ENCODE measurements at regions not wholly inside any gene's neighbourhood (a gene's known extent, or its start where the extent isn't known, plus 50 kb on each side); places are given as distances from the start of the nearest gene placed in this dataset.

DNA sequence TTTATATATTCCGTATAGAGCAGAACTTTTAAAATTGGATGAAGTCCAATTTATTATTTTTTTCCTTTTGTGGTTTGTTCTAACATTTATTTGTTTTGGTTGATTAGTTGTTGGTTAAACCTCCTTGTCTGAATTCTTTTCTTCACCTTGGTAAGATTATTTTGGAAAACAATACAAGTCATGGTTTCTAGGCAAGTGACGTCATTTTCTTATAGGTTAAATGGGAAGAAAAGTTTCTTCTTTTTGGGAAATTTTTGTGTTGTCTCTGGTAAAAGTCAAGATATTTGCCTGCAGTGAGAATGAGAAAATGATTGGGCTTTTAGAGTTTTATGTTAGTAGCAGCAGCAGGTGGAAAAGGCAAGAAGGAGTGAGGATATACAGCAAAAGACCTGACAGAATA, 197.9 kb downstream of the OTOR start:
- DNase-seq (ENCODE audit: low read depth), result no peak

DNA sequence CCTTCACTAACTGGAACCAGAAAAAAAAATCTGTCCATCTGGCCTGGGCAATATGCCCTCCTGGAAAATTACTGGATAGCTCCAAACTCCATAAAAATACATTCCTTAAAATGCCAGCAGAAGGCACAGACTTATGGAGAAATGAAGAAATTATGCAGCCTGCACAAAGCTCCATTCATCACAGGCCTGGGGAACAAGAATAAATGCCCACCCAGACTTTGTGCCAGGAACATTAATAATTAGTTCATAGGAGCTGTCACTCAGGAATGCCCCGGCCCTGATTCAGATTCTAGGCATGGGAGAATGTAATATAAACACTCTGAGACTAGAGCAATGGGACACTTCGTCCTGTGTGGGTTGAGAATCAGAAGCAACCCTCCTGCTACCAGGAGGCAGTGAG, 199.3 kb downstream of the OTOR start:
- DNase-seq (ENCODE audit: low read depth), result no peak

DNA sequence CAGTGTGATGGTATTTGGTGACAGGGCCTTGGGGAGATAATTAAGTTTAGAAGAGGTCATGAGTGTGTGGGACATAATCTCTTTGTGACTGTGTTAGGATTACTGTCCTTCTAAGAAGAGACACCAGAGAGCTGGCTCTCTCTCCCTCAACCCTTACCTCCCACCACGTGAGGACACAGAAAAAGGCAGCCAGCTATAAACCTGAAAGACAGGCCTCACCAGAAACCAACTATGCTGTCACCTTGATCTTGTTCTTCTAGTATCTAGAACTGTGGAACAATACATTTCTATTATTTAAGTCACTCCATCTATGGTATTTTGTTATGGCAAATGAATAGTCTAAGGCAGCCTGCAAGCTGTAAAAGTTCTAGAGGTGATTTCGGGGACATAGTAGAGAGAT, 203.7 kb downstream of the OTOR start:
- no peak for DNase-seq (ENCODE audit: low read depth)

DNA sequence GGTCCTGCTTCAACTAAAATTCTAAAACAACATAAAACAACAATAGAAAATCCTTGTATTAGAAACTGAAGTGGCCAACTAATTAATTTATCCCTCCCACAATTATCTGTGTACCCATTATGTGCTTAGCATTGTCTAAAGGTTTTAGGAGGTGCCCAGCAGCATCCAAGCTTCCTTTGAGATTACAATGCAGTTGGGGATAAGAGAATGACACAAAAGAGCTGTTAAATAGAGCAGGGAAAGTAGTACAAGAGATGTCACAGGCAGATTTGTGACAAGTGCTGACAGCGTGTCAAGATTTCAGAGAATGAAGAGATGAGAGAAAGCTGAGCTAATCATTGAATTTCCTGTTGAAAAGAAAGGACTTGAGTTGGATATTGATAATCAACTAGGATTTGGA, 204.8 kb downstream of the OTOR start:
- DNase-seq (ENCODE audit: low read depth), result no peak

DNA sequence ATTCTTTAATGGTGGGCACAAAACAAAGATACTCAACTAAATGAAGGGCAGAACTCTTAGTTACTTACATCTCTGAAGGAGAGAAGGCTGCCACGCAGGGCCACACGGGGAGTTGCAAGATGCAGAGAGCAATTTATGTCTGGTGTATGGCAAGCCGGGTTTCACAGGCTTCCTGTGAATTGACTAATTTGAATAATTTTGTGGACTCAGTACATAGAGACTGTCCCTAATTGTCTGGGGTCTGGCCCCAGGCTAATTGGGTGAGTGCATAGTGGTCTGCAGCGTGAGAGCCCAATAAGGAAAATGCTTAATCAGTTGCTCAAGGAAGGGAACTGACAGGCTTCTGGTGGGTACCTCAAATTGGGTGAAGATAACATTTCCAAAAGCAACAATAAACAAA, 205.7 kb downstream of the OTOR start:
- no peak for DNase-seq (ENCODE audit: low read depth)

DNA sequence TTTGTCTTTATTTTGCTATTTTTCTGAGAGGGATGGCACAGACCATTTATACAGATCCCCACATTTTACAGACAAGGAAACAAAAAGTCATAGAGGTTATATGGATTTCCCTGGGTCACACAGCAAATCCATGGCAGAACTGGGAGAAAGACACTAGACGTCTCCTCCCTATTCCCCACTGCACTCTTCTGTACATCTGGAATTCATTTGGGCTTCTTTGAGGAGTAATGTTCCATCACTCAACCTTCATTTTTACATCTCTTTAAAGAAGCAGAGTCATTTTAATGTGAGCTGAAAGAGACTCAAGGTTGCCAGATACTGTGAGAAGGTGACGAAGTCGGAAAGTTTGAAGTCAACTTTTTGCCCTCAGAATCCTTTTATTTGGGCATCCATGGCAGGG, 207.3 kb downstream of the OTOR start:
- no peak for DNase-seq (ENCODE audit: low read depth)

DNA sequence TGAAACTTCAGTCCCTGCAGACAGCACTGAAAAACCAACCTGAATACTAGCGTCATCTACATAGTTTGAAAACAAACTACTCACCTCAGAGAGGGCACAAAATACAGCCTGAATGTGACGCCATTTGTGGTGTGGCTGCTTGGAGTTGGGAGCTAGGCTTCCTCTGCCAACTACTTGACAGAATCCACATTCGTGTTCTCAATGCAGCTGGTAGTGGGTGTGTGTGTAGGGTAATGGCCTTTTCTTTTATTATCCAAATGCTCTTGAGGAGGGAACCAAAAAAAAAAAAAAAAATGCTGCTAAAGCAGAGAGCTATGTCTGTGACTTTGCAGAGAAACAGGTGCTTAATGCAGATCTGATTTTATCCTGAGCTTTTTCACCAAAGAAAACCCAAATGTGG, 207.8 kb downstream of the OTOR start:
- DNase-seq (ENCODE audit: low read depth), result no peak

DNA sequence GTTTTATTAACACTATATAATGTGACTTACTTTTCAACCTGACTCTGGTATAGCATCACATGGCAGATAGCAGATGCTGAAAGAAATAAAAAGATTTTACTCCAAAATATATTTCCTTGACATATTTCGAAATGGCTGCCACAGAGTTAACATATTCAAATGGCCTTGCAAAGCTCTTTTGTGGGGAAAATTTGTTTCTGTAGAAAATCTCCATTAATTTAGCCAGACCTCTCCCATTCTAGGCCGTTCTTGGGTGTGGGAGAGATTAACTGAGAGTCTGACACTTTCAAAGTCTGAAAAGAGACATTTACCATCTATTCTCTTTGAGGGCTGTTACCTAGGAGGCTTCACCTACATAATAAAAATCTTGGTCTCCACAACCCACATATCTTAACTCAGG, 217.2 kb downstream of the OTOR start:
- DNase-seq (ENCODE audit: low read depth), result no peak

DNA sequence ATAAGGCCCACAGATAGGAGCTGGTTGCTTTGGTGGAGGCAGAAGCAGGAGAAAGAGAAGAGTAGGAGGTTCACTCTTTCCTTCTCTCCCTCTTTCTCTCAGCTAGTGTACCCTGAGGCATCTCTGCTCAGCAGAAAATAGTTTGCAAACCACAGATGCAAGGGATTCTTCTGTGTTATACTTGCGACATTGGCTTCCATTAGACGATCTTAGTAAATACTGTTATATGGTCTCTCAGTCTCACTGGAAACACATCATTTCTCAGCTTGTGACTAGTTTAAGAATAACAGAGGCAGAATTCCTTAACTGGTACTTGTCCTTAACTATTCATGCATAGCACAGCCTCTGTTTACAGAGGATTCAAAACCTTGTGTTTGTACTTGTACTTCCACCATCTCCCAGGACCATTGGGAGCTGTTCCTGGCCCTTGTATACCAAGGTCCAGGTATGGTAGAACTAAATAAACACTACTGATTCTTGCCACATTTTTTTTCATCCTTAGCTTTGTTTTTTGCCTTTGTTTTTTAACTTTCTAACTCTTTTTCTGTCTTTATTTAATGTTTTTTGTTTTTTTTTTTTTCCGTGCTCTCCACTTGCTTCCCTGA, 218.2 kb downstream of the OTOR start:
- DNase-seq (ENCODE audit: low read depth), result no peak

DNA sequence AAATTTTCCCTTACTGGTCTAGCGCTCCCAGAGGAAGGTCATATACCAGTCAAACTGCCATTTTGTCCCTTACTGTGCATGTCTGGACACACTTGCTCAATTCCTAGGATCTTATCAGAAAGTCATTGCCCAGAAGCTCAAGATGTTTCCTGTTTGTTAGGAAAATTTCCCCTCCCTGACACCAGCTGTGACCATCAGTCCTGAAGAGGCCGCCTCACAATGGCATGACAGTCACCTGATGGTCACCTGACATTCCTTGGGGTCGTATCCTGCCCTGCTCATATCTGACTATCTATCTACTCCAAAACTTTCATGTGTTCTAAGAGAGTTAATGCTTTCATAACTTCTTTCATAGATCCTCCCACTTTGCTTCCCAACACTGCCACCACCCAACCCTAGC, 219.9 kb downstream of the OTOR start:
- no peak for DNase-seq (ENCODE audit: low read depth)

DNA sequence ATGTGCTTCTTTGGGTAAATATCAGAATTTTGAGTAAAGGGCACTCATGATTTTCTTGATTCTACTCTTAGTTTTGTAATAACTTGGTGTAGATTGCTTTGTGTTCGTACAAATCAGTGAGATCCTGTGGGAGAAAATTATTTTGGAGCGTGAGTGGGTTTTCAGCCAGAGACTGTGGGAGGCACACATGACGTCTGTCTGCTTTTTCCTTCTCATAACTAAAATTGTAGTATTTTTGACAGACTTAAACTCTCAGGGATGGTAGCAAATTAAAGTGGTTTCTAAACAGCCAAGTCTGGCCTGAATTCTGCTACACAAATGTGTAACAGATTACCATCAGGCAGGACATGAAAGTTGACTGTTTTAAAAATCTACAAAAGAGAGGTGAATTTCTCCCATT, 222.6 kb downstream of the OTOR start:
- no peak for DNase-seq (ENCODE audit: low read depth)

DNA sequence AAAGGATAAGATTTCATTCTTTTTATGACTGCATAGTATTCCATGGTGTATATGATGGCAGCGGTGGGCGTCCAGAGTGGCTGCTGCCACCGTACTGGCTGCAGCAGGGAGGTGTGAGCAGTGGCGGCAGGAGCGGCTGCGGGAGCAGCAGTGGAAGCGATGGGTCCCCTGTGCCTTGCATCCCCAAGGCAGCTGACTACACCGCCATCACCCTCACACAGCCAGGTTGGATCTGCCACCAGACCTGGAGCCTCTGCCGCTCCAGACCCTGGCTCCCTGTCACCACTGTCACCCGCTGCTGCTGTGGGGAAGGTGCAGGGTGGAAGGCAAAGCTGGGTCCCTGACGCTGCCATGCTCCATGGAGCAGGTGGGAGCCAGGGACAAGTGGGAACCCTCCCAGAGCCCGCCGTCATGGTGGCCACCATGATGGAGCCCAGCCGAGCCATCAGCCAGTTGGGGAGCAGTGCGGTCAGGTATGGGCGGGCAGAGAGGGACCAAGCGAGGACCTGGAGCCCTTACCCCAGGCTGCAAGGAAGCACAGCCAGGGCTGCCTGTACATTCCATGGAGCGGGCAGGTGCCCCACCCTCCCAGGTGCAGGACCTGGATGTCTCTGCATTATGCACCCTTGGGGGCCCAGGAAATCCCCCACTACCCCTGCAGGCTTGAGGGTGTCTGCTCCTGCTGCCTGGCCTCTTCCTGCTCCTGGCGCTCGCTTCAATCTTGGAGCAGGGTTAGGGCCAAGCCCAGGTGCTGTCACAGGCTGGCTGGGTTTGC, 226.1 kb downstream of the OTOR start:
- DNase-seq (ENCODE audit: low read depth), result no peak

DNA sequence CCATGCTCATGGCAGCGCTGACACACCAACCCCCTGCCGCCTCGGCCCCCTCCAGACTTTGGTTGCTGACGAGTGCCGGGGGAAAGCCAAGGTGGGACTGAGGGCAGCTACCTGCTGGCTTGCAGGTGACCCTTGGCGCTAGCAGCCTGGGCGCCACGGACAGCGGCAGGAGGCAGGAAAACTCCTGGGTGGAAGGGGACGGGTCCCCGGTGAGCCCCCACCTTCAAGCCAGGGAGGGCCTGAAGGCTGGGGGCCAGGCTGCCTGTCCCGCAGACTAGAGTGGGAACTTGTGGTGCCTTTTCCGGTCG, 226.7 kb downstream of the OTOR start:
- no peak for DNase-seq (ENCODE audit: low read depth)

DNA sequence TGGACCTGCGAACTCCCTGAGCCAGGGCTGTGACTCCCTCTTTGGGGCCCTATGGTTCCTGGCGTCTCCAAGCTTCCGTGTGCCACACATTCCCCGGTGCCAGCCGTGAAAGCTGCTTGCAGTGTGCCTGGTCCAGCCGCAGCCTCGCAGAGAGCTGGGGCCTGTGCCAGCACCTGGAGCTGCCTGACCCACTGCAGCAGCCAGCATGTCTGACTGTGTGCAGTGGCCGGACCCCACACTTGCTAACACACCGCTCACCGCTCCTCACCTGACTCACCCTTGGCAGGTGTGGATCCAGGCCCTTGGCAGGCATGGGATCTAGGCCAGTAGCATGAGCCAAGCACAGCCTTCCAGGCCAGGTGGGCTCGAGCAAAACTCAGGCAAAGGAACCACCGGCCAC, 227.5 kb downstream of the OTOR start:
- DNase-seq (ENCODE audit: low read depth), result no peak

DNA sequence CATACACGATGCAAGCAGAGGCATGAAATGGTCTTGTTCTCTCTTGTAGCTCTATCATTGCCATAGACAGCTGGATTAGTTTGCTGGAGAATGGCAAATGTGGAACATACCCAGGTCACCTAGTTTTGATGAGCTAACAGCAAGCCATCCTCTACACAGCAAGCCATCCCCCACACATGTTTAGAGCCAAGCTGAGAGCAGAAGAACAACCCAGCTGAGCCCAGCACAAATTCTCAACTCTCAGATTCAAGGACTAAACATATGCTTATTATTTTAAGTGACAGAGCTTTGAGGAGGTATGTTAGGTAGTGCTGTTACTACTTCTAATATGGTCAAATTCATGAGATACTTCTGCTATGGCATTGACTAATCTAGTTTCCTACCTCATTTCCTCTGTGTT, 230.3 kb downstream of the OTOR start:
- no peak for DNase-seq (ENCODE audit: low read depth)

DNA sequence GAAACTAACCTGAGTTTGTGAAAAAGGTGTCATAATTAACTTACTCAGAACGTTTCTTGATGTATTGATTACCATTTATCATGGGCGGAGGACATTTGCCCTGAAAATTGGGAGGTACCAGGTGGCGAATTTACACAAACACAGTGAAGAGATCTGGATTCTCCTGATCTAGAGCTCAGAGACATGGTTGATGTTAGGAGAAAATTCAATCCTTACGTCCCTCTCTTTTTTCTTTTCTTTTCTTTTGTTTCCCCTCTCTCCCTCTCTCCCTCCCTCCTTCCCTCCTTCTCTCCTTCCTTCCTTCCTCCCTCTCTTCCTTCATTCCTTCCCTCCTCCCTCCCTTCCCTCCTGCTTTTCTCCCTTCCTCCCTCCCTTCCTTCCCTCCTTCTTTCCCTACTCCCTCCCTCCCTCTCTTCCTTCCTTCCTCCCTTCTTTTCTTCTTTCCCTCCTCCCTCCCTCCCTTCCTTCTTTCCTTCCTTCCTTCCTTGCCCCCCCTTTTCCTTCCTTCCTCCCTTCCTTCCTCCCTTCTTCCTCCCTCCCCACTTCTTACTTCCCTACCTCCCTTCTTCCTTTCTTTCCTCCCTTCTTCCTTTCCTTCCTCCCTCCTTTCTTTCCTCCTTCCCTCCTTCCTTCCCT, 234.1 kb downstream of the OTOR start:
- DNase-seq (ENCODE audit: low read depth), result no peak

DNA sequence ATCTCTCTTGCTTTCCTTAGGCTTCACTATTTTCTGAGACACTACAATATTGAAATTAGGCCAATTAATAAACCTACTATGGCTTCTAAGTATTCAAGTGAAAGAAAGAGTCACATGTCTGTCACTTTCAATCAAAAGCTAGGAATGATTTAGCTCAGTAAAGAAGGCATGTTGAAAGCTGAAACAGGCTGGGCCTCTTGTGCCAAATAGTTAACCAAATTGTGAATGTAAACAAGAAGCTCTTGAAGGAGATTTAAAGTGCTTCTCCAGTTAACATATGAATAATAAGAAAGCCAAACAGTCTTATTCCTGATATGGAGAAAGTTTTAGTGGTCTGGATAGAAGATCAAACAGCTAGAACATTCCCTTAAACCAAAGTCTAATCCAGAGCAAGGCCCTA, 236.3 kb downstream of the OTOR start:
- DNase-seq (ENCODE audit: low read depth), result no peak

DNA sequence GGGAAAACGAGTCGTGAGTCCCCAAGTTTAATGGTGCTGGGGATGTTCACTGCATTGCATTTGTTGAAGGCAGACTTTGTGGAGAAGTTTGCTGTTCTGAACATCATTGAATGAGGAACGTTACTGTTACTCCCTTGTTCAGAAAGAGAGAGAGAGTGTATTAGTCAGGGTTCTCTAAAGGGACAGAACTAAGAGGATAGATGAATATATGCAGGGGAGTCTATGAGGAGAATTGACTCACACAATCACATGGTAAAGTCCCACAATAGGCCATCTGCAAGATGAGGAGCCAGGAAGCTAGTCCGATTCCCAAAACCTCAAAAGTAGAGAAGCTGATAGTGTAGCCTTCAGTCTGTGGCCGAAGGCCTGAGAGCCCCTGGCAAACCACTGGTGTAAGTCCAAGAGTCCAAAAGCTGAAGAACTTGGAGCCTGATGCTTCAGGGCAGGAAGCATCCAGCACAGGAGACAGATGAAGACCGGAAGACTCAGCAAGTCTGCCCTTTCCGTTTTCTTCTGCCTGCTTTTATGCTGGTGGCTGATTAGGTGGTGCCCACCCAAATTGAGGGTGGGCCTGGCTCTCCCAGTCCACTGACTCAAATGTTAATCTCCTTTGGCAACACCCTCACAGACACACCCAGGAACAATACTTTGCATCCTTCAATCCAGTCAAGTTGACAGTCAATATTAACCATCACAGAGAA, 223.5 kb upstream of the PCSK2 start:
- no peak for DNase-seq (ENCODE audit: low read depth)

DNA sequence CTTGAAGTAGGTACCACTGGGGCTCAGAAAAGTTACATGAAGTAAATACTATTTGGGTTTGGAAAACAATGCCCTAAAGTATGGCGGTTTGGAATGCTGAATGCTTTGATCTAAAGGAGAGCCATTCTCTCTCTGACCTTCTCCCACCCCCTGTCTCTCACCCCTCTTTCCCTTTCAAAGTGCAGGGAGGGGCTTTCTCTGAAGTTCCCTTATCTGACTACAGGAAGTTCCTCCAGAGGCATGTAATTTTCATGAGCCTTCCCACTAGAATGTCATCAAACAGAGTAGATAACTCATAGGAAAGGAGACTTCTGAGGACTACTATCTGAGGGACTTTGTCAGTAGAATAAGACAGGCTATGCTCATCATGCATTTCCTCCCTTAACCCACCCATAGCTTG, 216.7 kb upstream of the PCSK2 start:
- DNase-seq (ENCODE audit: low read depth), result no peak

DNA sequence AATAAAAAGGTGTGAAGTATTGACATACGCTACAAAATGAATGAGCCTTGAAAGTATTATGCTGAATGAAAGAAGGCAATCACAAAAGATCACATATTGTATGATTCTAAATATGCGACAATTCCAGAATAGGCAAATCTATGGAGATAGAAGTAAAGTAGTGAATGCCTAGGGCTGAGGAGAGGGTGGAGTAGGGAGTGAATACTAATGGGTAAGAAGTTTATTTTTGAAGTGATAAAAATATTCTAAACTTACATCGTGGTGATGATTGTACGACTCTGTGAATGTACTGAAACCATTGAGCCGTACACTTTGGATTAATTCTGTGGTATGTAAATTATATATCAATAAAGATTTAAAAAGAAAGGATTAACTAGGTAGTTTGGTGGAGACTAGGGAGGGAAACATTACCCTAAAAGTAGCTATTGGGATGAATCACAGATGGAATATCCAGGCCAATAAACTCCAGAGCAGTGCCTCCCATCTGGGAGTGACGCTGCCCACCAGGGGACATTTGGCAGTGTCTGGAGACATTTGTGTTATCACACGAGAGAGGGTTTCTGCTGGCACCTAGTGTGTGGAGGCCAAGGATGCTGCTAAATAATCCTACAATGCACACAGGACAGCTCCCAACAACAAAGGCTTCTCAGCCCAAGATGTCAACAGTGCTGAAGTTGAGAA, 214.2 kb upstream of the PCSK2 start:
- no peak for DNase-seq (ENCODE audit: low read depth)

DNA sequence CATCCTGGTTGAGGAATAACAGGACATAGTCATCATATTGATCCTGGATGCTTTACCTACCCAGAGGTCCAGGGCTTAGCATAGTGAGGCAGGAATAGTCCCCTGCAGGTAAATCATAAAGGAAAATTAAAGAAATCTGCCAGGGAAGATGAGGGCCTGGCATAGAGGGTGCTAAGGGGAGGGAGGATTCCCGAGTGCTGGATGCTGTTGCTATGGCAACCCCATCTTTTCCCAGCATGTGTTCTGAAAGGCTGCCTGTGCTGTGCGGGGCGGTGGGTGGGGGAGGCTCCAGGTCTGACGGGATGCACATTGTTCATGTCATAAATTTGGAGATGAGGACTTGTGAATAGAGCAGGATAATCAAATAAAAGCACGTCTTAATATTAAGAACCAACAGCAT, 212.6 kb upstream of the PCSK2 start:
- DNase-seq (ENCODE audit: low read depth), result no peak

DNA sequence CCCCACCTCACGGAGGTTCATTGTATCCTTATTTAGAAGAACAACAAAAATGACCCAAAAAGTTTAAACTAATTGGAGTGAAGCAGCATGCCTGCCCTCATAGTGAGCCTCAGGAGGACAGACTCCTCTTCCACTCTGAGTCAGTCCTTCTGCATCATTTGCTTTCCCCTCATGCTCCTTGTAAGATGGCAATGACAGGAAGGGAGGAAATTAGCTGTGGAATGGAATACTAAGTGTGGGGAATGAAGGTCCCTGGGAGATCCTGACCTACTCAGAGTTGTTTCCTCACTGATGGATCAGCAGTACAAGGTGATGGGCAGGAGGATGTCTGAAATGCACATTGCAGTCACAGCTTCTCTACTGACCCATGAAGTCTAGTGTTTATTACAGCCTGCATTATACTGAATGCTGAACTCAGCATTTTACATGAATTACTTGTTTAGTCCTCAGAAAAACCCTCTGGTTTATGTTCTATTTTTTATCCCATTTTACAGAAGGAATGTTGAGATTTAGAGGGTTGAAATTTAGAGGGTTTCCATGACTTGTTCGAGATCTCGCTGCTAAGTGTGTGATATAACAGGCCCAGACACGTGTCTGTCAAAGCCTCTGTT, 212.0 kb upstream of the PCSK2 start:
- DNase-seq (ENCODE audit: low read depth), result no peak

Measured in stromal cell of bone marrow (primary cell).